ENCODE measurements at regions not wholly inside any gene's neighbourhood (a gene's known extent, or its start where the extent isn't known, plus 50 kb on each side); places are given as distances from the start of the nearest gene placed in this dataset.

DNA sequence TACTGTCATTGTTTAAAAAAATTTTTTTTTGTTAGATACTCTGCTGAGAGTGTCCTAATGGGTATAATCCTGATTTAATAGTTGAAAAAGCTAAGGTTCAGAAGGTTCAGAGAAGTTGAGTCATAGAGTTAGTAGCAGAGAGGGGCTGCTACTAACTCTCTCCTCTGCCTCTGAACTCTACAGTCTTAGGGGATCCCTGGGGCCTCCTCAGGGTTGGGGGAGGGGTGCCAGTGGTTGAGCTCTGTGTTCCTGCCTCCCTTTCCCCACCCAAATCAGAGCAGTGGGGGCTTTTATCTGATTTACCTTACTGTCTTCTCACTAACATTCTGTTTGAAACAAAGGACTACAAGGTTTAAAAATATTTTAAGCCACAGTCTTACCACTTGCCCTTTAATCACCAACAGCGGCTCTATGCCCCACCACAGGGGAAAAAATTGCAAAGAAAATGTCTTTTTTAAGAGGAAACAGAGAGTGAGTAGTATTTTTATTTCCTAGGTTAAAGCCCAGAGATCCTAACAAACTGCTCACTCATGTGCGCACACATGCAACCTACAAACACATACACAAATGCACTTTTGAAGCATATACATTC lies 102.2 kb upstream of the ATP6AP2 start:
- TF ChIP-seq, protein P1, sequence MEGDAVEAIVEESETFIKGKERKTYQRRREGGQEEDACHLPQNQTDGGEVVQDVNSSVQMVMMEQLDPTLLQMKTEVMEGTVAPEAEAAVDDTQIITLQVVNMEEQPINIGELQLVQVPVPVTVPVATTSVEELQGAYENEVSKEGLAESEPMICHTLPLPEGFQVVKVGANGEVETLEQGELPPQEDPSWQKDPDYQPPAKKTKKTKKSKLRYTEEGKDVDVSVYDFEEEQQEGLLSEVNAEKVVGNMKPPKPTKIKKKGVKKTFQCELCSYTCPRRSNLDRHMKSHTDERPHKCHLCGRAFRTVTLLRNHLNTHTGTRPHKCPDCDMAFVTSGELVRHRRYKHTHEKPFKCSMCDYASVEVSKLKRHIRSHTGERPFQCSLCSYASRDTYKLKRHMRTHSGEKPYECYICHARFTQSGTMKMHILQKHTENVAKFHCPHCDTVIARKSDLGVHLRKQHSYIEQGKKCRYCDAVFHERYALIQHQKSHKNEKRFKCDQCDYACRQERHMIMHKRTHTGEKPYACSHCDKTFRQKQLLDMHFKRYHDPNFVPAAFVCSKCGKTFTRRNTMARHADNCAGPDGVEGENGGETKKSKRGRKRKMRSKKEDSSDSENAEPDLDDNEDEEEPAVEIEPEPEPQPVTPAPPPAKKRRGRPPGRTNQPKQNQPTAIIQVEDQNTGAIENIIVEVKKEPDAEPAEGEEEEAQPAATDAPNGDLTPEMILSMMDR (IDR thresholded peaks at IDR 0.05) = no peak
- no peak for TF ChIP-seq EZH2 (IDR thresholded peaks at IDR 0.05; ENCODE audit: borderline replicate concordance, insufficient read depth, low read depth, low read length, poor library complexity, severe bottlenecking)
